Liver (tissue), 8 donors: ENCODE measurements at regions not wholly inside any gene's neighbourhood (a gene's known extent, or its start where the extent isn't known, plus 50 kb on each side); places are given as distances from the start of the nearest gene placed in this dataset.

Source experiments
- DNase-seq: peaks from one replicate; pipeline ENCODE4 v3.0.0-alpha.2; 2017; ENCODE audit warnings: low spot score
- H3K27ac ChIP-seq, 2 donors: one replicate each; pipeline ENCODE4 v1.7.0; 2013; ENCODE audit warnings: inconsistent platforms in 2 of 2, low read length in 2 of 2, control low read depth in 1 of 2, low read depth in 1 of 2, mild to moderate bottlenecking in 1 of 2
- H3K27me3 ChIP-seq, 4 donors: one replicate each; pipeline versions ENCODE4 v1.6.1 to v1.7.0; 2013; ENCODE audit warnings: low read length in 3 of 4, inconsistent platforms in 1 of 4, mild to moderate bottlenecking in 1 of 4, moderate library complexity in 1 of 4; ENCODE audit not compliant: control insufficient read depth in 4 of 4, insufficient read depth in 4 of 4
- H3K36me3 ChIP-seq, 4 donors: one replicate each; pipeline versions ENCODE4 v1.6.1 to v1.7.0; 2013; ENCODE audit warnings: low read length in 3 of 4, mild to moderate bottlenecking in 3 of 4, low read depth in 1 of 4, moderate library complexity in 1 of 4; ENCODE audit not compliant: control insufficient read depth in 4 of 4, insufficient read depth in 3 of 4
- H3K4me1 ChIP-seq, 4 donors: one replicate each; pipeline versions ENCODE4 v1.6.1 to v1.7.0; 2013; ENCODE audit warnings: low read length in 3 of 4, mild to moderate bottlenecking in 3 of 4, moderate library complexity in 1 of 4; ENCODE audit not compliant: control insufficient read depth in 4 of 4, insufficient read depth in 4 of 4
- H3K4me3 ChIP-seq, 3 donors: one replicate each; pipeline versions ENCODE4 v1.6.1 to v1.7.0; 2013; ENCODE audit warnings: low read length in 3 of 3, control low read depth in 1 of 3, low read depth in 1 of 3, mild to moderate bottlenecking in 1 of 3
- H3K9ac ChIP-seq, 2 donors: one replicate each; pipeline ENCODE4 v1.7.0; 2013; ENCODE audit warnings: low read length in 2 of 2, mild to moderate bottlenecking in 2 of 2, moderate library complexity in 2 of 2, control low read depth in 1 of 2, low read depth in 1 of 2
- H3K9me3 ChIP-seq, 4 donors: one replicate each; pipeline versions ENCODE4 v1.6.1 to v1.7.0; 2013; ENCODE audit warnings: low read length in 3 of 4; ENCODE audit not compliant: control insufficient read depth in 4 of 4
- CTCF ChIP-seq: fragments of 150-350 bp; IDR thresholded peaks from 2 replicates; pipeline ENCODE4 v1.5.1; 2017; ENCODE audit warnings: improper control_type of control experiment, low read depth, low read length; ENCODE audit not compliant: missing input control
- EGR1 ChIP-seq, 2 donors: IDR thresholded peaks; 2 replicates each; pipeline ENCODE4 v1.6.1; 2016 to 2018; ENCODE audit warnings: antibody characterized with exemption in 2 of 2, low read depth in 2 of 2
- FOXA1 ChIP-seq: IDR thresholded peaks from 2 replicates; pipeline ENCODE4 v1.6.1; 2016; ENCODE audit warnings: antibody characterized with exemption
- FOXA2 ChIP-seq: IDR thresholded peaks from 2 replicates; pipeline ENCODE4 v1.6.1; 2016; ENCODE audit warnings: antibody characterized with exemption
- GABPA ChIP-seq, 2 donors: IDR thresholded peaks in 1 of 2; conservative IDR thresholded peaks in 1 of 2; 2 replicates each; pipeline ENCODE4 v1.6.1; 2016; ENCODE audit warnings: antibody characterized with exemption in 2 of 2, mild to moderate bottlenecking in 1 of 2, moderate library complexity in 1 of 2
- HNF4A ChIP-seq, 2 donors: conservative IDR thresholded peaks; 2 replicates each; pipeline ENCODE4 v1.6.1; 2016; ENCODE audit warnings: antibody characterized with exemption in 2 of 2, mild to moderate bottlenecking in 2 of 2
- HNF4G ChIP-seq: IDR thresholded peaks from 2 replicates; pipeline ENCODE4 v1.6.1; 2016; ENCODE audit warnings: antibody characterized with exemption
- JUND ChIP-seq, 2 donors: IDR thresholded peaks; 2 replicates each; pipeline ENCODE4 v1.6.1; 2016; ENCODE audit warnings: antibody characterized with exemption in 2 of 2
- MAX ChIP-seq: IDR thresholded peaks from 2 replicates; pipeline ENCODE4 v1.6.1; 2016; ENCODE audit warnings: antibody characterized with exemption
- NR2F2 ChIP-seq: IDR thresholded peaks from 2 replicates; pipeline ENCODE4 v1.6.1; 2016; ENCODE audit warnings: antibody characterized with exemption
- RAD21 ChIP-seq, 2 donors: IDR thresholded peaks; 2 replicates each; pipeline ENCODE4 v1.6.1; 2016; ENCODE audit warnings: antibody characterized with exemption in 2 of 2, mild to moderate bottlenecking in 2 of 2
- RXRA ChIP-seq, 2 donors: IDR thresholded peaks; 2 replicates each; pipeline ENCODE4 v1.6.1; 2017 to 2018; ENCODE audit warnings: antibody characterized with exemption in 2 of 2, mild to moderate bottlenecking in 1 of 2
- SP1 ChIP-seq: IDR thresholded peaks from 2 replicates; pipeline ENCODE4 v1.6.1; 2018; ENCODE audit warnings: antibody characterized with exemption, mild to moderate bottlenecking
- TAF1 ChIP-seq: conservative IDR thresholded peaks from 2 replicates; pipeline ENCODE4 v1.6.1; 2016; ENCODE audit warnings: antibody characterized with exemption, mild to moderate bottlenecking
- YY1 ChIP-seq: IDR thresholded peaks from 2 replicates; pipeline ENCODE4 v1.6.1; 2016; ENCODE audit warnings: antibody characterized with exemption, mild to moderate bottlenecking
- ZBTB33 ChIP-seq: IDR thresholded peaks from 2 replicates; pipeline ENCODE4 v1.6.1; 2016; ENCODE audit warnings: antibody characterized with exemption
- WGBS: extraction: QIAGEN DNeasy Blood & Tissue Kit; methylation state at CpG from one replicate; pipeline ENCODE4 v1.1.7; 2013; 5-methylcytosine and 5-hydroxymethylcytosine counted together
- TF ChIP-seq, protein P1 (sequence below): IDR thresholded peaks from 2 replicates; pipeline ENCODE4 v1.6.1; 2016; ENCODE audit warnings: antibody characterized with exemption, mild to moderate bottlenecking
- TF ChIP-seq, protein P2 (sequence below): IDR thresholded peaks from 2 replicates; pipeline ENCODE4 v1.6.1; 2016; ENCODE audit warnings: antibody characterized with exemption
- donor health status: healthy.
- donor health status: healthy.
- donor health status: healthy.
- donor health status: healthy.
- donor health status: healthy.

- TF ChIP-seq, protein P1, sequence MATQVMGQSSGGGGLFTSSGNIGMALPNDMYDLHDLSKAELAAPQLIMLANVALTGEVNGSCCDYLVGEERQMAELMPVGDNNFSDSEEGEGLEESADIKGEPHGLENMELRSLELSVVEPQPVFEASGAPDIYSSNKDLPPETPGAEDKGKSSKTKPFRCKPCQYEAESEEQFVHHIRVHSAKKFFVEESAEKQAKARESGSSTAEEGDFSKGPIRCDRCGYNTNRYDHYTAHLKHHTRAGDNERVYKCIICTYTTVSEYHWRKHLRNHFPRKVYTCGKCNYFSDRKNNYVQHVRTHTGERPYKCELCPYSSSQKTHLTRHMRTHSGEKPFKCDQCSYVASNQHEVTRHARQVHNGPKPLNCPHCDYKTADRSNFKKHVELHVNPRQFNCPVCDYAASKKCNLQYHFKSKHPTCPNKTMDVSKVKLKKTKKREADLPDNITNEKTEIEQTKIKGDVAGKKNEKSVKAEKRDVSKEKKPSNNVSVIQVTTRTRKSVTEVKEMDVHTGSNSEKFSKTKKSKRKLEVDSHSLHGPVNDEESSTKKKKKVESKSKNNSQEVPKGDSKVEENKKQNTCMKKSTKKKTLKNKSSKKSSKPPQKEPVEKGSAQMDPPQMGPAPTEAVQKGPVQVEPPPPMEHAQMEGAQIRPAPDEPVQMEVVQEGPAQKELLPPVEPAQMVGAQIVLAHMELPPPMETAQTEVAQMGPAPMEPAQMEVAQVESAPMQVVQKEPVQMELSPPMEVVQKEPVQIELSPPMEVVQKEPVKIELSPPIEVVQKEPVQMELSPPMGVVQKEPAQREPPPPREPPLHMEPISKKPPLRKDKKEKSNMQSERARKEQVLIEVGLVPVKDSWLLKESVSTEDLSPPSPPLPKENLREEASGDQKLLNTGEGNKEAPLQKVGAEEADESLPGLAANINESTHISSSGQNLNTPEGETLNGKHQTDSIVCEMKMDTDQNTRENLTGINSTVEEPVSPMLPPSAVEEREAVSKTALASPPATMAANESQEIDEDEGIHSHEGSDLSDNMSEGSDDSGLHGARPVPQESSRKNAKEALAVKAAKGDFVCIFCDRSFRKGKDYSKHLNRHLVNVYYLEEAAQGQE: no peak
Observed at GRCh38 chr13:72120632-72121031, 253.6 kb upstream of the DACH1 start (continued).

GRCh38 chr13:72113931-72114330, 246.9 kb upstream of the DACH1 start:
- H3K9me3 ChIP-seq: no peaks in the 10 kb centered on the region
- H3K27me3 ChIP-seq: no peaks in the 10 kb centered on the region
- H3K9ac ChIP-seq: no peak overlapping the region
- no peak for DNase-seq
- WGBS: 82% methylated on average over 2 of the region's 2 CpGs
- H3K27ac ChIP-seq: no peak overlapping the region
- H3K36me3 ChIP-seq: no peaks in the 10 kb centered on the region
- no peak overlapping the region for H3K4me3 ChIP-seq
- TF ChIP-seq SP1 (no peak), RAD21 (IDR thresholded peaks at IDR 0.05) (no peak), ZBTB33 (no peak), RXRA (IDR thresholded peaks at IDR 0.05) (no peak), NR2F2 (no peak), EGR1 (IDR thresholded peaks at IDR 0.05; ENCODE audit: low read depth in 2 of 2) (no peak), TAF1 (no peak), FOXA1 (no peak), JUND (IDR thresholded peaks at IDR 0.05) (no peak), HNF4A (conservative IDR thresholded peaks at IDR 0.05) (no peak), FOXA2 (no peak), YY1 (no peak), HNF4G (no peak), MAX (no peak), GABPA (IDR thresholded peaks at IDR 0.05 in 1 of 2, conservative IDR thresholded peaks at IDR 0.05 in 1 of 2) (no peak), CTCF (no peak)
- TF ChIP-seq, protein P2, sequence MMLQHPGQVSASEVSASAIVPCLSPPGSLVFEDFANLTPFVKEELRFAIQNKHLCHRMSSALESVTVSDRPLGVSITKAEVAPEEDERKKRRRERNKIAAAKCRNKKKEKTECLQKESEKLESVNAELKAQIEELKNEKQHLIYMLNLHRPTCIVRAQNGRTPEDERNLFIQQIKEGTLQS: no peak
- TF ChIP-seq, protein P1: no peak
- no peaks in the 10 kb centered on the region for H3K4me1 ChIP-seq
